ENCODE measurements at regions not wholly inside any gene's neighbourhood (a gene's known extent, or its start where the extent isn't known, plus 50 kb on each side); places are given as distances from the start of the nearest gene placed in this dataset.

- TF ChIP-seq CTCF (conservative IDR thresholded peaks at IDR 0.05; ENCODE audit: low read length) (no peak), EZH2phosphoT487 (IDR thresholded peaks at IDR 0.05; ENCODE audit: borderline replicate concordance) (no peak)
Measured at GRCh38 chr1:181369416-181369815, 113.9 kb upstream of the CACNA1E start.

Data from Loucy (cell line).